ENCODE measurements at regions not wholly inside any gene's neighbourhood (a gene's known extent, or its start where the extent isn't known, plus 50 kb on each side); places are given as distances from the start of the nearest gene placed in this dataset.

- H3K27me3 Mint-ChIP-seq (ENCODE audit: unreplicated experiment): no peaks in the 10 kb centered on the region
- H3K4me1 Mint-ChIP-seq (ENCODE audit: low read depth, unreplicated experiment): peaks cover 18% of the 10 kb centered on the region
- no peak for TF ChIP-seq CTCF (IDR thresholded peaks at IDR 0.05; ENCODE audit: unreplicated experiment)
- peak overlapping the region; percentile 11 for H3K27ac Mint-ChIP-seq (ENCODE audit: unreplicated experiment)
- no peaks in the 10 kb centered on the region for H3K36me3 Mint-ChIP-seq (ENCODE audit: insufficient read depth, unreplicated experiment)
- H3K9me3 Mint-ChIP-seq (ENCODE audit: low read depth, unreplicated experiment): no peaks in the 10 kb centered on the region
- no TSS peak for BruUV-seq (replicated peaks)
- DNase-seq: no peak
- intact Hi-C loops (cut with micrococcal nuclease; ENCODE audit: unreplicated experiment): no loop called here
- CTCF ChIA-PET: interaction anchor here (0.6 kb wide), 1 partner anchor 465 kb away, joined by 3 read pairs; no protein-coding TSS in a partner anchor
- H3K4me3 Mint-ChIP-seq (ENCODE audit: low read depth, unreplicated experiment): no peak overlapping the region
These were observed 867.1 kb downstream of the IGSF11 start for GRCh38 chr3:118167571-118167970.

GRCh38 chr3:118168175-118168574 is 866.5 kb downstream of the IGSF11 start:
- no peak for TF ChIP-seq CTCF (IDR thresholded peaks at IDR 0.05; ENCODE audit: unreplicated experiment)
- no peaks in the 10 kb centered on the region for H3K36me3 Mint-ChIP-seq (ENCODE audit: insufficient read depth, unreplicated experiment)
- CTCF ChIA-PET: interaction anchor here (0.6 kb wide), 1 partner anchor 465 kb away, joined by 3 read pairs; no protein-coding TSS in a partner anchor
- no peaks in the 10 kb centered on the region for H3K27me3 Mint-ChIP-seq (ENCODE audit: unreplicated experiment)
- peaks cover 18% of the 10 kb centered on the region for H3K4me1 Mint-ChIP-seq (ENCODE audit: low read depth, unreplicated experiment)
- intact Hi-C loops (cut with micrococcal nuclease; ENCODE audit: unreplicated experiment): no loop called here
- no peak overlapping the region for H3K4me3 Mint-ChIP-seq (ENCODE audit: low read depth, unreplicated experiment)
- no peak for DNase-seq
- H3K27ac Mint-ChIP-seq (ENCODE audit: unreplicated experiment): peak overlapping the region; percentile 11
- no TSS peak for BruUV-seq (replicated peaks)
- H3K9me3 Mint-ChIP-seq (ENCODE audit: low read depth, unreplicated experiment): no peaks in the 10 kb centered on the region

GRCh38 chr3:118171236-118171852 is 863.3 kb downstream of the IGSF11 start:
- TF ChIP-seq CTCF (IDR thresholded peaks at IDR 0.05; ENCODE audit: unreplicated experiment): no peak
- BruUV-seq (replicated peaks): no TSS peak
- Mint-ChIP-seq H3K36me3 (ENCODE audit: insufficient read depth, unreplicated experiment) (no peaks in the 10 kb centered on the region), H3K9me3 (ENCODE audit: low read depth, unreplicated experiment) (no peaks in the 10 kb centered on the region), H3K4me3 (ENCODE audit: low read depth, unreplicated experiment) (no peak overlapping the region), H3K27ac (ENCODE audit: unreplicated experiment) (no peak overlapping the region), H3K4me1 (ENCODE audit: low read depth, unreplicated experiment) (peaks cover 18% of the 10 kb centered on the region), H3K27me3 (ENCODE audit: unreplicated experiment) (no peaks in the 10 kb centered on the region)
- CTCF ChIA-PET: no interaction called here
- no peak for DNase-seq
- intact Hi-C loops (cut with micrococcal nuclease; ENCODE audit: unreplicated experiment): no loop called here

GRCh38 chr3:118180853-118181252 is 853.8 kb downstream of the IGSF11 start:
- no peak overlapping the region for H3K4me3 Mint-ChIP-seq (ENCODE audit: low read depth, unreplicated experiment)
- H3K36me3 Mint-ChIP-seq (ENCODE audit: insufficient read depth, unreplicated experiment): no peaks in the 10 kb centered on the region
- H3K27ac Mint-ChIP-seq (ENCODE audit: unreplicated experiment): no peak overlapping the region
- H3K27me3 Mint-ChIP-seq (ENCODE audit: unreplicated experiment): no peaks in the 10 kb centered on the region
- CTCF ChIA-PET: no interaction called here
- no peaks in the 10 kb centered on the region for H3K9me3 Mint-ChIP-seq (ENCODE audit: low read depth, unreplicated experiment)
- intact Hi-C loops (cut with micrococcal nuclease; ENCODE audit: unreplicated experiment): no loop called here
- no peak for TF ChIP-seq CTCF (IDR thresholded peaks at IDR 0.05; ENCODE audit: unreplicated experiment)
- H3K4me1 Mint-ChIP-seq (ENCODE audit: low read depth, unreplicated experiment): peaks cover 9% of the 10 kb centered on the region
- no TSS peak for BruUV-seq (replicated peaks)
- no peak for DNase-seq
